ENCODE measurements at regions not wholly inside any gene's neighbourhood (a gene's known extent, or its start where the extent isn't known, plus 50 kb on each side); places are given as distances from the start of the nearest gene placed in this dataset.

DNA sequence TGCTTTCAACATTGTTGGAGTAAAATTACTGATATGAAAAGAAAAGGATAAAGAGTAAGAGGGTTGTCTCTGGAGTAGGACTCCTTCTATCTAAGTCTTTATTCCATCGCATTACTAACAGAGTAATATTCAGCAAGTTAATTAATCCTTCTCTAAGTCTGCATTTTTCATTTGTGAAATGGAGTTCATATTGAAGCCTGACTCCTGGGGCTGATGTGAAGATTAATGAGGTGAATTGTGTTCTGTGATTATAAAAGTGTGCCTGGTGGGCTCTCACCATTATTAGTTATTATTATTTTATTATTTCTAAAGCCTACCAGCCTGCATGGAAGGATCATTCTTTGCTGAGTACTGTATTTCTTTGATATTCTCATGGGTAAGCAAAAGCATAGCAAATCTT is 1096.7 kb downstream of the KCNT2 start:
- no peak for TF ChIP-seq ZNF274 (IDR thresholded peaks at IDR 0.05; ENCODE audit: low read depth, low read length)
- TF ChIP-seq POLR2AphosphoS5 (IDR thresholded peaks at IDR 0.05; ENCODE audit: low read depth, low read length), result no peak
- no peak for TF ChIP-seq CTCF (IDR thresholded peaks at IDR 0.05 in 2 of 3, conservative IDR thresholded peaks at IDR 0.05 in 1 of 3; ENCODE audit: borderline replicate concordance in 1 of 3, insufficient read depth in 1 of 3, low read depth in 2 of 3, low read length in 2 of 3)
- TF ChIP-seq SIN3A (IDR thresholded peaks at IDR 0.05; ENCODE audit: low read depth), result no peak
- TF ChIP-seq RAD21 (IDR thresholded peaks at IDR 0.05; ENCODE audit: low read depth), result no peak
- TF ChIP-seq, protein P1, sequence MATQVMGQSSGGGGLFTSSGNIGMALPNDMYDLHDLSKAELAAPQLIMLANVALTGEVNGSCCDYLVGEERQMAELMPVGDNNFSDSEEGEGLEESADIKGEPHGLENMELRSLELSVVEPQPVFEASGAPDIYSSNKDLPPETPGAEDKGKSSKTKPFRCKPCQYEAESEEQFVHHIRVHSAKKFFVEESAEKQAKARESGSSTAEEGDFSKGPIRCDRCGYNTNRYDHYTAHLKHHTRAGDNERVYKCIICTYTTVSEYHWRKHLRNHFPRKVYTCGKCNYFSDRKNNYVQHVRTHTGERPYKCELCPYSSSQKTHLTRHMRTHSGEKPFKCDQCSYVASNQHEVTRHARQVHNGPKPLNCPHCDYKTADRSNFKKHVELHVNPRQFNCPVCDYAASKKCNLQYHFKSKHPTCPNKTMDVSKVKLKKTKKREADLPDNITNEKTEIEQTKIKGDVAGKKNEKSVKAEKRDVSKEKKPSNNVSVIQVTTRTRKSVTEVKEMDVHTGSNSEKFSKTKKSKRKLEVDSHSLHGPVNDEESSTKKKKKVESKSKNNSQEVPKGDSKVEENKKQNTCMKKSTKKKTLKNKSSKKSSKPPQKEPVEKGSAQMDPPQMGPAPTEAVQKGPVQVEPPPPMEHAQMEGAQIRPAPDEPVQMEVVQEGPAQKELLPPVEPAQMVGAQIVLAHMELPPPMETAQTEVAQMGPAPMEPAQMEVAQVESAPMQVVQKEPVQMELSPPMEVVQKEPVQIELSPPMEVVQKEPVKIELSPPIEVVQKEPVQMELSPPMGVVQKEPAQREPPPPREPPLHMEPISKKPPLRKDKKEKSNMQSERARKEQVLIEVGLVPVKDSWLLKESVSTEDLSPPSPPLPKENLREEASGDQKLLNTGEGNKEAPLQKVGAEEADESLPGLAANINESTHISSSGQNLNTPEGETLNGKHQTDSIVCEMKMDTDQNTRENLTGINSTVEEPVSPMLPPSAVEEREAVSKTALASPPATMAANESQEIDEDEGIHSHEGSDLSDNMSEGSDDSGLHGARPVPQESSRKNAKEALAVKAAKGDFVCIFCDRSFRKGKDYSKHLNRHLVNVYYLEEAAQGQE (IDR thresholded peaks at IDR 0.05; ENCODE audit: low read depth), result no peak
- TF ChIP-seq EZH2 (IDR thresholded peaks at IDR 0.05), result no peak
- no peak for TF ChIP-seq ATF3 (IDR thresholded peaks at IDR 0.05)

All from HCT116 (cell line).